NB4 (cell line): ENCODE measurements at regions not wholly inside any gene's neighbourhood (a gene's known extent, or its start where the extent isn't known, plus 50 kb on each side); places are given as distances from the start of the nearest gene placed in this dataset.

Experiments
- POLR2A ChIP-seq: IDR thresholded peaks from 2 replicates; pipeline ENCODE4 v1.6.1; 2011; ENCODE audit warnings: mild to moderate bottlenecking; ENCODE audit not compliant: insufficient read length; ENCODE audit errors: extremely low read depth
- TF ChIP-seq, protein P1 (sequence below): IDR thresholded peaks from one replicate; pipeline ENCODE4 v1.5.1; 2012; ENCODE audit warnings: low read depth, low read length

DNA sequence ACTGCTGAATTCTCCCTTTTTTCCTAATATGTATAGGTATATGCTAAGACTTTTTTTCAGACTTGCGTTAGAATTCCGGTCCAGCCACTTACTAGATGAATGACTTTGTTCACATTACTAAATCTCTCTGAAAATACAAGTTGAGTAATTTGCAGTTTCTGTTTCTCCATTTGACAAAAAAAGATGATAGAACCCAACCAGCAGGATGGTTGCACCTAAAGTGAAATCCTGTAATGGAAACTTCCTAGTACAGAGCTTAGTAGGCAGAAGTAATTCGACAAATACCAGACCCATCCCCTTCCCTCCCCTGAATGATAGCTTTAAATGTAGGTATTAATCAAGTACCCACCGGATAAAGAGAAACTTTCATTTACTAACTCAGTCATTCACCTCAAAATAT lies 113.6 kb upstream of the RAP1B start:
- TF ChIP-seq, protein P1, sequence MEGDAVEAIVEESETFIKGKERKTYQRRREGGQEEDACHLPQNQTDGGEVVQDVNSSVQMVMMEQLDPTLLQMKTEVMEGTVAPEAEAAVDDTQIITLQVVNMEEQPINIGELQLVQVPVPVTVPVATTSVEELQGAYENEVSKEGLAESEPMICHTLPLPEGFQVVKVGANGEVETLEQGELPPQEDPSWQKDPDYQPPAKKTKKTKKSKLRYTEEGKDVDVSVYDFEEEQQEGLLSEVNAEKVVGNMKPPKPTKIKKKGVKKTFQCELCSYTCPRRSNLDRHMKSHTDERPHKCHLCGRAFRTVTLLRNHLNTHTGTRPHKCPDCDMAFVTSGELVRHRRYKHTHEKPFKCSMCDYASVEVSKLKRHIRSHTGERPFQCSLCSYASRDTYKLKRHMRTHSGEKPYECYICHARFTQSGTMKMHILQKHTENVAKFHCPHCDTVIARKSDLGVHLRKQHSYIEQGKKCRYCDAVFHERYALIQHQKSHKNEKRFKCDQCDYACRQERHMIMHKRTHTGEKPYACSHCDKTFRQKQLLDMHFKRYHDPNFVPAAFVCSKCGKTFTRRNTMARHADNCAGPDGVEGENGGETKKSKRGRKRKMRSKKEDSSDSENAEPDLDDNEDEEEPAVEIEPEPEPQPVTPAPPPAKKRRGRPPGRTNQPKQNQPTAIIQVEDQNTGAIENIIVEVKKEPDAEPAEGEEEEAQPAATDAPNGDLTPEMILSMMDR = no peak
- no peak for TF ChIP-seq POLR2A
